Stimulated activated CD4-positive, alpha-beta T cell treated with anti-CD3 and anti-CD28 coated beads, Interleukin-2, amount 100 ng/mL, for 4 hours (primary cell): ENCODE measurements at regions not wholly inside any gene's neighbourhood (a gene's known extent, or its start where the extent isn't known, plus 50 kb on each side); places are given as distances from the start of the nearest gene placed in this dataset.
A peak's percentile ranks its signal among the peaks of the same experiment; 100 is the strongest.

Source experiments
- DNase-seq: peaks from one replicate; pipeline ENCODE4 v3.0.0-alpha.2; 2020; ENCODE audit warnings: low read depth

DNA sequence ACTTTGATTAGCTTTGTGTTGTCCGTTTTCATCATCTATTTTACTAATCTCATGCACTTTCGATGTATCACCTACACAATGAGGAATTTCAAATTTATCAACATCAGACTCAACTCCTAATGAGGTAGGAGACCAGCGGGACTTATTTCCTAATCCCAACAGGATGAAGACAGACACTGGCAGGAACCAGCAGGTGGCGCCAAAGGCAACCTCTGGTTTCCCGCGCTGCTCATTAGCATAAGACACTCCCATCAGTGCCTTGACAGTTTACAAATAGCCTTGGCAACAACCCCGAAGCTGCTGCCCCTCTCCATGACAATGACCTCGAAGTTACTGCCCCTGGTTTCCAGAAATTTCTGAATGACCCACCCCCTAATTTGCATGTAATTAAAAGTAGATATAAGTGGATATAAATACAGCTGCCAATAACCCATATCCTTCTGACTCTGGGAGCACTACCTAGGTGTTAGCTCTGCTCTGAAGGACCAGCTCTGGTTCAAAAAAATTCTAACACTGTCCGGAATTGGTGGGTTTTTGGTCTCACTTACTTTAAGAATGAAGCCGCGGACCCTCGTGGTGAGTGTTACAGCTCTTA, 974.8 kb downstream of the ADGRL2 start:
- peak; percentile 2 for DNase-seq

GRCh38 chr1:82762829-82763532, 962.2 kb downstream of the ADGRL2 start:
- DNase-seq, result no peak

DNA sequence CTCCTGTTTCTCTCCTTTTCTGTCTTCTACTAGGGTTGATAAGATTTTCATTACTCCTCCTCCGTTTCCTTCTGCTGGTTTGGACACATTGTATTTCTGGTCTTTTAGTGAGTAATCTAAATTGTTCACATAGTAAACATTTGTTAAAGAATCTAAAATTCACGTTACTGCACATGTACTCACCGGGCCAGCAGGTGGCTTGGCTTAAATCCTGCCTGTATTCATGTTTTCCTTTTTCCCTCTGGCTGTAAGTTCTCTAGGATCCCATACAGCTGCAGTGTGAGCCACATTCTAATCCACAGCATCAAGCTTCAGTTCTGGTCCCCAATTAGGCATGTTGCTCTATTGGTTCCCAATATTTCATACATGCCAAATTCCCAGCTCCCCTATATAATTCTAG, 958.3 kb downstream of the ADGRL2 start:
- no peak for DNase-seq

DNA sequence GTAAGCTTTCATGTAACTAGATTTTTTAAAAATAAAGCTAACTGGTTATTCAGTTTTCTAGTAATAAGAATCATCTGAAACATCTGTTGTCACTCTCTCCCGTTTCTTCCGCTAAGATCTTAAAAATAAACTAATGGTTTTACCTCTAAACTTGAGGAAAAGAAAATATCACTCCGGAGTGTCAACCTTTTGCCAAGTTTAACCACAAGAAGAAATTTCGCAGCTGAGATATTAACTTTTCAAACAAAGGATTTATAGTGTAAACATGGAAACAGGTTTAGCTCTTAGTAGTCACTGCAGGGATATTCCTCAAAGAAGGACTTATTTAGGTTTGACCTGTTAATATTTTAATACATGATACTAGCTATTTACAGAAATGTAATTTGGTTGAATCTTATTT, 954.9 kb downstream of the ADGRL2 start:
- no peak for DNase-seq

- DNase-seq, result no peak
Observed at GRCh38 chr1:82755191-82755590, 954.5 kb downstream of the ADGRL2 start.

DNA sequence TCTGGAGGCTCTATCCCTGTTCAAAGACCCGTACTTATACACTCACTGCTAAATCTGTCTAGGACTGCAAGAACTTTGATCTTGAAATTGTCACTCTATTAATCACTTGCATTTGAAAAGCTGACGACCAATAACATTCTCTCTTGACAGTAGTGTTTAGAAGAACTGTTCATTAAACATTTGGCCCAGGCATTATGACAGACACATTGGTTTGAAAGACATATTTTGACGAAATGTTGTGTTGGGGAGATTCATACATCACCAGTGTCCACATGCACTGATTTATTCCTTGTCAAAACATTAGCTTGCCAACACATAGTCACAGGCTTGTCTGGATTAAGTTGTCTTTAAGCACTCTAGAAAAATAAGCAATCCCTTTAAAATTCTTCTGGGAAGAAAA, 951.3 kb downstream of the ADGRL2 start:
- no peak for DNase-seq

DNA sequence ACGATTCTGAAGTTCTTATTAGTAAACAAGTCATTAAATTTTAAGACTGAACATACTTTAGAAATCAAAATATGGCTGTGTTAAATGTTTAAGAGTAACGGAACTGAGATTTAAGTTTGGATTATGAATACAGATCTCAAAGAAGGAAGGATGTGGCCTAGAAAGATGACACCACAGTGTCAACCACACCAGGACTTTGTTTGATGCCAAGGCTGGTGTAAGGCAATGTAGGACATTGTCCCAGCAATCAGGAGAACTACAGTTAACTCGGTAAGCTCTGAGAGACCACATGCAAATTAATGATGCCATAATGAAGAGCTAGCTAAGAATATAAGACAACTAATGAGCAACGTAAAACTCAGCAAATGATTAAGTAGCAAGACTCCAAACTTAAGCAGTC, 932.9 kb downstream of the ADGRL2 start:
- no peak for DNase-seq

- no peak for DNase-seq
Observed at GRCh38 chr1:82731216-82731615, 930.5 kb downstream of the ADGRL2 start.

DNA sequence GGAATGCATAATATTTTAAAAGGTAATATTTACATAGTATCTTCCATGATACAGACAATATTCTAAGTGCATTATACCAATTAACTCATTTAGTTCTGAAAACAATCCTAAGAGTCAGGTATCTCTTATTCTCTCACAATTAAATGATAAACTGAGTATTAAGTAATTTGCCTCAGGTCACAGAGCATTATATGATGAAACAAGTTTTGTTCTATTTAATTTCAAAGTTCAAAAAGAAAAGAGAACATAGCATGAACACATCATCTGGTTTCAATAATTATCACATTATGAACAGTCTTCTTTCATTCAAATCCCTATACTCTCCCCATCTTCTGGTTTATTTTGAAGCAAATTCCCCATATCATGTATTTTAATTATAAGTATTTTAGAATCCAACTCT, 927.5 kb downstream of the ADGRL2 start:
- DNase-seq, result no peak

GRCh38 chr1:82724246-82724645, 923.5 kb downstream of the ADGRL2 start:
- no peak for DNase-seq

DNA sequence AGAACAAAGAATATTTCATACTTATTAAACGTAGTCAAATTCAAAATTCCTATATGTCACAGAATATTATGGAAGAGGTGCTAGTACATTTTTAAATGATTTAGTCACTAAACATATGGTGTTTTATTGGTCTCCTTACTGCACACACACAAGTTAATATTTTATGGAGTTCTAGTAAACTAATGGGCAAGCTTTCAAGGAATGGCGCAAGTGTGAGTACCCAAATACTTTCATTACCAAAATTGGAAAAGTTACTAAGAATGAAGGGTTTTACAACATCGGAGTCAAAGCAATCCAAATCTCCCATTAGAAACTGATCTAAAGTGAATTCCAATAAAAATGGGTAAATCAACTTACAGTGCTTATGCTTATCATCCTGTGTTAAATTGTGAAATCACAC, 921.9 kb downstream of the ADGRL2 start:
- DNase-seq, result no peak

DNA sequence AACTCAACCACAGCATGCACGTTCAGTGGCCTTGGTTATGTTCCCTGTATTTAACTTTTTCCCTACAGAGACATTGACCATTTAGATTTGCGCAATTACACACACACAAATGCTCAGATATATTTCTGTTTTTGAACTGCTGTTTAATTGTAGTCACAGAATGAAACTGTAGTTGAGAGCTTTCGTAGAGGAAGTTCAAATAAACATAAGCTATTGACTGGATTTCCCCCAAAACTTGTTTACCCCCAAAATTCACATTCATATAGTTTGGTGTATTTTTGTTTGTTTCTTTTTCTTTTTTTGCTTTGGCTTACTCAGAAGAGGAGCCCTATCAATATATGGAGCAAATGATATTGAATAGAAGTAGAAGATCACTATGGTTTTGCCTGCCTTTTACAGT, 921.0 kb downstream of the ADGRL2 start:
- no peak for DNase-seq

- DNase-seq, result no peak
Observed at GRCh38 chr1:82718719-82719419, 918.1 kb downstream of the ADGRL2 start.

GRCh38 chr1:82710091-82710490, 909.4 kb downstream of the ADGRL2 start:
- DNase-seq, result no peak

GRCh38 chr1:82707681-82708080, 906.9 kb downstream of the ADGRL2 start:
- no peak for DNase-seq

DNA sequence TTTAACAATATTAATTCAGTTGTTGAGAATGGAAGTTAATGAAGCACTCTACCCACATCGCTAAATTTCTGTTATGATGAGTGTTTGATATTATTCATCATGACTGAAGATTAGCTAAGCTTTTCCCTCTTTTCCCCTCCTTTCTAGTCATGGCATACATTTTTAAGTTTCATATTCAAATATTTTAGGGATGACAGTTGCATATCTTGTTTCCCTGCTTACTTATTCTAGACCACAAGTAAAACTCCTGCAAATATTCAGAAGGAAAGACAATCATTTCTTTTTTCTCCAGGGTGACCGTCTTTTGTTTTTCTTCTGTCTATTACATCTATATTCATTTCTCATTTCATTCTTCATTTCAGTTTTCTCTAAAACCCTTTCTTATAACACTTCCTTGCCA, 906.0 kb downstream of the ADGRL2 start:
- no peak for DNase-seq

DNA sequence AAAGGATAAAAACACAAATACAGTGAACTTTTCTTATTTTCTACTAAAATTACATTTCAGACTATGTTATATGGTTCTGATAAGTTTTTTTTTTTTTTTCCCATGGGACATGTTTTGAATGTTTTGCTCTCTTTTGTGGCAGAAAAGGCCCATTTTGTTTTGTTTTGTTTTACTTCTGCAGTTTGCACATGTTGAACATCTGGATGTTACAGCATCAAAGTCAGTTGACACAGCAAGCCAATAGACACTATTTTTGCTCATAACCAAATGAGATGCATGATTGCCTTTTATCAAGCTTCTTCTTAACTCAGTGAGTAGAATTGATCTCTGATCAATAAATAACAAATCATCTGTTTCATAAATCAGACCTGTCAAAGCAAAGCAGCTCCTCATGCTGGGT, 904.2 kb downstream of the ADGRL2 start:
- DNase-seq, result no peak

GRCh38 chr1:82704393-82704792, 903.7 kb downstream of the ADGRL2 start:
- DNase-seq, result no peak

DNA sequence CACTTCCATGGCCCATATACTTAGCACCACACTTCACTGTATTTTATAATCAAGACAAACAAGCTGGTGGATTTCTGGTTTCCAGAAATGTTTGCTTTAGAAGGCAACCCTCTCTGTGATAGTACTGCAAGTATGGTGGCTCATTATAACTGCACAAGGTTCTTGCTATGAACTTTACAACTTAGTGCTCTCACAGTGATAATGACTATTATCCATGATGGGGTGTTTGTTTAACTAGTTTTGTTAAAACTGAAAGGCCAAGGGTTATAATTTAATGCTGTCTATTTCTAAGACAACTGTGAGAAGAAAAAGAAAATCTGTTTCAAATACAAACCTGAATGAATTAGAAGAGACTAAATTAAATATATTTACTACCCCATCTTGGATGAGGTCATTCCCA, 903.2 kb downstream of the ADGRL2 start:
- DNase-seq, result no peak

DNA sequence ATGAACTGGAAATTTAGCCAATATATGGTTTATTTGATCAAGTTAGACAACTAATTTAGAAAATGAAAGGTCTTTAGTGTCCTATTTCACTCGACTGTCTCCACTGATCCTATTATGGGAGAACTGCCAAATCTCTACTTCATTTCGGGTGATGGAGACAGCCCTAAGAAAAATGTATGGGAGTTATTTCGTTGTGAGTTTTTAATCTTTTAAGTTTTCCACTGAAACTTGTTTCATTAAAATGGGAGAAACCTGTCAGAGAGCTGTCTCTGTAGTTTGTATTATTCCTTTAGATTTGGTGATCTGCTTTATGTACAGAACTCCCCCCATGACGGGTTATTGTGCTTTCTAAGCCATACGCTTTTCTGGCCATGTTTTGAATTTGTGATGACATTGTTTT, 899.7 kb downstream of the ADGRL2 start:
- DNase-seq, result no peak

- no peak for DNase-seq
Observed at GRCh38 chr1:82697965-82698364, 897.2 kb downstream of the ADGRL2 start.

- no peak for DNase-seq
Observed at GRCh38 chr1:82695443-82695842, 894.7 kb downstream of the ADGRL2 start.

- no peak for DNase-seq
Observed at GRCh38 chr1:82690411-82690810, 889.7 kb downstream of the ADGRL2 start.

DNA sequence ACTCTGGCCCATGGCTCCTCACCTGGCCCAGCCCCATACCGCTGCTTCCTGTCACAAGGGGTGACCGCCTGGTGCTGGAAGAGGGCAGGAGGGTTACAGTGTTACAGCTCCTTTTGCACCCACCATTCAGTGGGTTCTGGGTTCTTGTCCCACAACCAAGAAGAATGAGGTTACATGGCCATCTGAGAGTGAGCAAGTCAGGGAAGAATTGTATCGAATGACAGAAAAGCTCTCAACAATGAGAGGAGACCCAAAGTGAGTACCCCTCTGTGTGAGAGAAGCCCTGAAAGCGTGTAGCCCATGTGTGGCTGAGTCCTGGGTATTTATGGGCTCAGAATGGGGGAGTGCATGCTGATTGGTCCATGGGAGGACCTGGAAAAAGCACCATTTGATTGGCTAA, 888.5 kb downstream of the ADGRL2 start:
- DNase-seq, result no peak
